Fibroblast of pulmonary artery (primary cell): ENCODE measurements at regions not wholly inside any gene's neighbourhood (a gene's known extent, or its start where the extent isn't known, plus 50 kb on each side); places are given as distances from the start of the nearest gene placed in this dataset.

Source experiments
- DNase-seq: peaks from one replicate; pipeline ENCODE4 v3.0.0-alpha.2; 2010; ENCODE audit warnings: low read depth
- H3K4me3 ChIP-seq: replicated peaks from 2 replicates; pipeline ENCODE4 v1.5.1; 2011; ENCODE audit warnings: low read depth, mild to moderate bottlenecking, control low read depth, low read length, moderate library complexity
- TF ChIP-seq, protein P1 (sequence below): IDR thresholded peaks from 2 replicates; pipeline ENCODE4 v1.5.1; 2011; ENCODE audit warnings: mild to moderate bottlenecking, control low read depth, low read length, inconsistent platforms; ENCODE audit errors: missing control alignments

DNA sequence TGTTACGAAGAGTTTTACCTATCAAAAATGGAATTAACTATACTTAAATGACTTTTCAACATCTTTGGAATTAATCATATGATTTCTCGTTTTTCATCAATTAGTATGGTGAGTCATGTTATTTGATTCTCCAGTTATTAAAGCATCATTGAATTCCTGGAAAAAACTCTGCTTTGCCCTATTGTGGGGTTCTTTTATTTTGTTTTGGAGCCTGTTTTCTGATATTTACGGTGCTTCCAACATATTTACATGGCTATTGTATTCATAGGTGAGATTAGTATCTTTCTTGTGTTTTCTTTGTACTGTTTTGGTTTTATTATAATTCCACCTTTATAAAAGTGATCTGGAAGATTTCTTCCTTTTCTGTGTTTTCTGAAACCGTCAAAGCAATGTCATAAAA is 902.7 kb downstream of the TBC1D22A start:
- no peak overlapping the region for H3K4me3 ChIP-seq
- no peak for DNase-seq
- TF ChIP-seq, protein P1, sequence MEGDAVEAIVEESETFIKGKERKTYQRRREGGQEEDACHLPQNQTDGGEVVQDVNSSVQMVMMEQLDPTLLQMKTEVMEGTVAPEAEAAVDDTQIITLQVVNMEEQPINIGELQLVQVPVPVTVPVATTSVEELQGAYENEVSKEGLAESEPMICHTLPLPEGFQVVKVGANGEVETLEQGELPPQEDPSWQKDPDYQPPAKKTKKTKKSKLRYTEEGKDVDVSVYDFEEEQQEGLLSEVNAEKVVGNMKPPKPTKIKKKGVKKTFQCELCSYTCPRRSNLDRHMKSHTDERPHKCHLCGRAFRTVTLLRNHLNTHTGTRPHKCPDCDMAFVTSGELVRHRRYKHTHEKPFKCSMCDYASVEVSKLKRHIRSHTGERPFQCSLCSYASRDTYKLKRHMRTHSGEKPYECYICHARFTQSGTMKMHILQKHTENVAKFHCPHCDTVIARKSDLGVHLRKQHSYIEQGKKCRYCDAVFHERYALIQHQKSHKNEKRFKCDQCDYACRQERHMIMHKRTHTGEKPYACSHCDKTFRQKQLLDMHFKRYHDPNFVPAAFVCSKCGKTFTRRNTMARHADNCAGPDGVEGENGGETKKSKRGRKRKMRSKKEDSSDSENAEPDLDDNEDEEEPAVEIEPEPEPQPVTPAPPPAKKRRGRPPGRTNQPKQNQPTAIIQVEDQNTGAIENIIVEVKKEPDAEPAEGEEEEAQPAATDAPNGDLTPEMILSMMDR, result no peak

DNA sequence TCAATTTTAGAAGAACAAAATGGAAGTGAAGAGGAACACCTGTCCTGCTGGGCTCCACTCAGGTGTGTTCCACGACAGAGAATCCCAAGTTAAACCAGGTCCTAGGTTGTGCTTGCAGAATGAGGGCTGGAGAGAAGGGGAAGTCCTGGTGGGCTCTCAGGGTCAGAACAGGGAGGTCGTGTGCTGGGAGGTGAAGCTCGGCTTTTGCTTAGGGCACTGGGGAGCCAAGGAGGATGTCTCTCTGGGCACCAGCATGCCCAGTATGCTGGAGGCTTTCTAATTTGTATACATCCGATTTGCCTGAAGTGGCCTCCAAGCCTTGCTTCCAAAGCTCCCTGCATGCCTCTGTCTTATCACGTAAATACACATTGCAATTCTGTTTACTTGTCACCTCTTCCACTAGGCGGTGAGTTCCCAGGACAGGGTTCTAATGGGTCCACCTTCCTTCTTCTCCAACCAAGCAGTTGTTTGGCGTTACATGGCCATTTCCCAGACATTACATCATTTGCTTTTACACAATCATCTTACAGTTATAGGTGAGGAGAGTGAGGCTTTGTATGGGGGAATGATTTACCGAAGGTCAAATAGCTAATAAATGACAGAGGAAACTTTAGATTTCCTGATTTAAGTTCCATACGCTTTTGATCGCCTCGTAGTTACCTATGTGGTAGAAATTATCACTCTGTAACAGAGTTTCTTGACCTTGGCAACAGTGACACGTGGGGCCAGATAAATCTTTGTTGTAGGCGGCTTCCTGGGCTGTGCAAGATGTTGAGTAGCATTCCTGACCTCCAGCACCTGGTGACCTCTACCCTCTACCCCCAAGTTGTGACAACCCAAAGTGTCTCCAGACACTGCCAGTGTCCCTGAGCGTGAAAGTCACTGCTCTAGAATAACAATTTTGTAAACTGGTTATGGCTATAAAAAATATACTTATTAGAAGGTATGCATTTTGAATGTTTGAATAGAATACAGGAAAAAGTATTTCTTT is 901.5 kb downstream of the TBC1D22A start:
- TF ChIP-seq, protein P1, result no peak
- H3K4me3 ChIP-seq, result no peak overlapping the region
- no peak for DNase-seq

DNA sequence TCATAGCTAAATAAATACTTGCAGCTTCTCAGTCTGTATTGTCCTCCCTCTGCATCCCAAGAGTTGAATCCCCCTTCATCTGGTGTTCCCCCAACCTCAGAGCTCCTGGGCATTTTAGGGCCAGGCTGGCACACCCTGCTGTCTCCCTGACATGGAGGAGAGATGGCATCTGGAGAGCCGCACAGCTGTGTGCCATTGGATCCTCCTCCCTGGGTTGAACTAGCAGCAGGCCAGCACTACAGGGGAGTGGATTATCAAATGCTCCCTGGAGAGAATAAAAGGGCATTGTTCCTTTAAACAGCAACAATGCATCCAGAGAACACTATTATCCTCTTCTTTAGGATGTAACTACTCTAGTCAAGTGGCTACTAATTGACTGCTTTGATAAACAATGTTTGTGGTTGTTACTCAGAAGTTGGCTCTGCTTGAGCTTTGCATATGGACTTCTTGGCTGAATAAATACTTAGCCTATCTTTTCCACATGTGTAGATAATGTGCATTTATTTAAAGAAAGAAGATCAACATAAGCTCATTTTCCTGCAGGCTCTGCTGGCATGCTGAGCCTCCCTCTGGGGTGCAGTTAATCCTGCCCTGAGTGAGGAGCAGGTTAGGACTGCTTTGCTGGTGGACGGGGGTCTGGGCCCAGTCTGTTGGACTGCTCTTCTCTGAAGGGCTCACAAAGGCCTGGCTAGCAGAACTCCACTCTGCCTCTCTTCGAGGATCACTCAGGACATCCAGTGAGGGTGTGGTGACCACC is 897.2 kb downstream of the TBC1D22A start:
- TF ChIP-seq, protein P1, result no peak
- no peak overlapping the region for H3K4me3 ChIP-seq
- DNase-seq, result no peak

DNA sequence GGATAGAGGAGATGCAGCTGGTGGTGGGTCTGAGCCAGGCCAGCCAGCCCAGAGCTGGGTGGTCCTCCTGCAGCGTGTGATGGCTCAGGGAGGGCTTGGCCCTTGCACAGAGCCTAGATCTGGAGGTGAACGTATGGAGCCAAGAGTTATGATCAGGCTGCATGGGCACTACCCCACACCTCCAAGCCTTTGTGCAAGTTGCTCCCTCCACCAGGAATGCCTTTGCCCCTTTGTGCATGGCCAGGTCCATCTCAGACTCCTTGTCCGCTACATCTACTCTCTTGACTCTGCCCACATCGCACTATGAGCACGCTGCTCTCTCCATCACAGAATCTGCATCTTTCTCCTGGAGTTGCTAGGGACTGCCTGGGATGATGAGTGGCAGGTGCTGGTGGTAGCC is 895.7 kb downstream of the TBC1D22A start:
- TF ChIP-seq, protein P1, result no peak
- DNase-seq, result no peak
- no peak overlapping the region for H3K4me3 ChIP-seq

DNA sequence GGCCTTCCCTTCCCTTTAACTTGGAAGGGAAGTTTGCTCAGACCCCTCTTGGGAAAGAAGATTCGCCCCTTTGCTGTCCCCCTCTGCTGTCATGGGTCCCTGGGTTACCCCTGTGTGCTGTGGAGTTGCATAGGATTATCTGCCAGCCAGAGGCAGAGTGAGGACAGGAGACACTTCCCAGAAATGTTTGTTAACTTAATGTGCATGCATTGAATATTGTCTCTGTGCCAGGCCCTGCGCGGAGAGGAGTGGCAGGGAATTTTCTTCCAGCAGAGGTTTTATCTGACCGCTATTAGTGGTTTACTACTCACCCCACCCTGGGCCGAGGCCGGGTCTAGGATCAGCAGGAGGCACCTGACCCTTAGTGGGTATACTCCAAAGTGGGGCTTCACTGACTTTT is 894.8 kb downstream of the TBC1D22A start:
- TF ChIP-seq, protein P1, result no peak
- no peak overlapping the region for H3K4me3 ChIP-seq
- no peak for DNase-seq

DNA sequence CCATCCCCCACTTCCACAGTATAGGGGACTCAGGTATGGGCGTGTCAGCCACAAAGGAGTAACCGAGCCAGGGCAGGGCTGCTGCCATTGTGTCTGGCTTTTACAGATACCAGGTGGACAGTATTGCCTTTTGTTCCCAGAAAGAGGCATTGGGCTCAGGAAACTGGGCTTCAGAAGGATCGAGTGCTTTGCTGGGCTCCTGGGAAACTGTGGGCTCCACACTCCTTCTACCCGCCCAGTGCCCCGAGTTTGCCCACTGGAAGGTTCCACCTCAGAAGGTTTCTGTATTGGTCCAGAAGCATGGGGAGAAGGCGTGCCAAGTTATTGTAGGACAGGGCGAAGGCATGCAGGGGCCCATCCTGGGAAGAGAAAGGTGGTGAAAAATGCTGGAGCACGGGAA is 894.4 kb downstream of the TBC1D22A start:
- DNase-seq, result no peak
- no peak overlapping the region for H3K4me3 ChIP-seq
- TF ChIP-seq, protein P1, result no peak
